Mesendoderm (in vitro differentiated cells): ENCODE measurements at regions not wholly inside any gene's neighbourhood (a gene's known extent, or its start where the extent isn't known, plus 50 kb on each side); places are given as distances from the start of the nearest gene placed in this dataset.

Experiments
- DNase-seq: peaks from one replicate; pipeline ENCODE4 v3.0.0; 2013
- H2AK5ac ChIP-seq: 2 replicates; pipeline ENCODE4 v1.6.1; 2013; ENCODE audit warnings: low read length, inconsistent platforms
- H2BK120ac ChIP-seq: 2 replicates; pipeline ENCODE4 v1.6.1; 2013; ENCODE audit warnings: low read depth, mild to moderate bottlenecking, low read length, moderate library complexity, mixed read lengths
- H2BK15ac ChIP-seq: replicated peaks from 2 replicates; pipeline ENCODE4 v1.6.1; 2013; ENCODE audit warnings: low read depth, mild to moderate bottlenecking, moderate library complexity
- H2BK5ac ChIP-seq: 2 replicates; pipeline ENCODE4 v1.6.1; 2013; ENCODE audit warnings: low read length, inconsistent platforms
- H3K18ac ChIP-seq: 2 replicates; pipeline ENCODE4 v1.6.1; 2013; ENCODE audit warnings: mild to moderate bottlenecking, low read length, mixed read lengths
- H3K23ac ChIP-seq: one replicate; pipeline ENCODE4 v1.6.1; 2013; ENCODE audit warnings: low read length
- H3K27ac ChIP-seq: 2 replicates; pipeline ENCODE4 v1.5.1; 2013; ENCODE audit warnings: low read depth, mild to moderate bottlenecking, inconsistent platforms, low read length, moderate library complexity
- H3K27me3 ChIP-seq: 2 replicates; pipeline ENCODE4 v1.6.1; 2013; ENCODE audit warnings: low read length, control low read depth, mild to moderate bottlenecking, inconsistent platforms; ENCODE audit not compliant: insufficient read depth, poor library complexity
- H3K36me3 ChIP-seq: 2 replicates; pipeline ENCODE4 v1.6.1; 2013; ENCODE audit warnings: low read length, inconsistent platforms; ENCODE audit not compliant: control insufficient read depth, insufficient read depth
- H3K4ac ChIP-seq: one replicate; pipeline ENCODE4 v1.6.1; 2013; ENCODE audit warnings: low read depth, mild to moderate bottlenecking, low read length, moderate library complexity
- H3K4me1 ChIP-seq: 2 replicates; pipeline ENCODE4 v1.6.1; 2013; ENCODE audit warnings: low read depth, low read length, inconsistent platforms; ENCODE audit not compliant: control insufficient read depth
- H3K4me2 ChIP-seq: 2 replicates; pipeline ENCODE4 v1.6.1; 2013; ENCODE audit warnings: low read length
- H3K4me3 ChIP-seq: 2 replicates; pipeline ENCODE4 v1.5.1; 2013; ENCODE audit warnings: mild to moderate bottlenecking, low read length
- H3K56ac ChIP-seq: one replicate; pipeline ENCODE4 v1.6.1; 2013; ENCODE audit warnings: low read length
- H3K79me1 ChIP-seq: 2 replicates; pipeline ENCODE4 v1.6.1; 2013; ENCODE audit warnings: low read length, inconsistent platforms
- H3K79me2 ChIP-seq: 2 replicates; pipeline ENCODE4 v1.6.1; 2013; ENCODE audit warnings: mild to moderate bottlenecking, low read length; ENCODE audit not compliant: control insufficient read depth, insufficient read depth
- H3K9ac ChIP-seq: 2 replicates; pipeline ENCODE4 v1.6.1; 2013; ENCODE audit warnings: low read length, inconsistent platforms
- H4K5ac ChIP-seq: one replicate; pipeline ENCODE4 v1.6.1; 2013; ENCODE audit warnings: low read length
- H4K8ac ChIP-seq: one replicate; pipeline ENCODE4 v1.6.1; 2013; ENCODE audit warnings: low read depth, mild to moderate bottlenecking, control low read depth, low read length, moderate library complexity
- WGBS: extraction: QIAGEN DNeasy Blood & Tissue Kit; methylation state at CpG from one replicate; pipeline ENCODE4 v1.1.7; 2013; ENCODE audit warnings: low lambda C conversion rate, missing lambda C conversion rate; ENCODE audit not compliant: insufficient coverage; ENCODE audit errors: extremely low coverage; 5-methylcytosine and 5-hydroxymethylcytosine counted together

DNA sequence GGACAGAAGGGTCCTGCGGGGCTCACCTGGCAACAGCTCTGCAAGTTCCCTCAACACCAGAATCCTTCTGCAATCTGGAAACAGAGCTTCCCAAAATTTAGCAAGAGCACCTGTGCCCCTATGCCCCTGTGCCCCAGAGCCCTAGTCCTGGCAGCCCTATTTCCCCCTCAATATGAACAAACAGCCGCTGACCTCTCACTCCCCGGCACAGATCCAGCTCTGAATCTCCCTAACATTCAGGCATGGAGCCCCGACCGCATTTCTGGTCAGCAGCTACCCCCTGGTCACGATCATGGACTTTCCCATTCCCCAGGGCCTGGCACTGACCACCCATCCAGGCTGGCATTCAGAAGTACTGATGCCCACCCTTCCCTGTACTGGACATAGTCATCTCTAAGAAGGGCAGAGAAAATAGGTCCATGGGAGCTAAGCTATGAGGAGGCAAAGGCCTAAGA lies 110.8 kb upstream of the SMURF2 start:
- no peak overlapping the region for H2BK5ac ChIP-seq
- no peak overlapping the region for H3K18ac ChIP-seq
- H3K56ac ChIP-seq: no peak overlapping the region
- peaks cover 4% of the 10 kb centered on the region for H3K27me3 ChIP-seq
- no peaks in the 10 kb centered on the region for H3K36me3 ChIP-seq
- H2AK5ac ChIP-seq: no peak overlapping the region
- no peak overlapping the region for H3K4me2 ChIP-seq
- no peaks in the 10 kb centered on the region for H3K4me1 ChIP-seq
- H3K79me1 ChIP-seq: no peaks in the 10 kb centered on the region
- H2BK15ac ChIP-seq: no peak overlapping the region
- no CpG with 5 or more reads among the region's 6 CpGs for WGBS
- DNase-seq: no peak
- no peak overlapping the region for H3K27ac ChIP-seq
- H3K79me2 ChIP-seq: no peaks in the 10 kb centered on the region
- H3K9ac ChIP-seq: no peak overlapping the region
- no peak overlapping the region for H3K4me3 ChIP-seq
- no peak overlapping the region for H2BK120ac ChIP-seq
- no peak overlapping the region for H4K5ac ChIP-seq
- no peak overlapping the region for H4K8ac ChIP-seq
- no peak overlapping the region for H3K4ac ChIP-seq
- no peak overlapping the region for H3K23ac ChIP-seq

DNA sequence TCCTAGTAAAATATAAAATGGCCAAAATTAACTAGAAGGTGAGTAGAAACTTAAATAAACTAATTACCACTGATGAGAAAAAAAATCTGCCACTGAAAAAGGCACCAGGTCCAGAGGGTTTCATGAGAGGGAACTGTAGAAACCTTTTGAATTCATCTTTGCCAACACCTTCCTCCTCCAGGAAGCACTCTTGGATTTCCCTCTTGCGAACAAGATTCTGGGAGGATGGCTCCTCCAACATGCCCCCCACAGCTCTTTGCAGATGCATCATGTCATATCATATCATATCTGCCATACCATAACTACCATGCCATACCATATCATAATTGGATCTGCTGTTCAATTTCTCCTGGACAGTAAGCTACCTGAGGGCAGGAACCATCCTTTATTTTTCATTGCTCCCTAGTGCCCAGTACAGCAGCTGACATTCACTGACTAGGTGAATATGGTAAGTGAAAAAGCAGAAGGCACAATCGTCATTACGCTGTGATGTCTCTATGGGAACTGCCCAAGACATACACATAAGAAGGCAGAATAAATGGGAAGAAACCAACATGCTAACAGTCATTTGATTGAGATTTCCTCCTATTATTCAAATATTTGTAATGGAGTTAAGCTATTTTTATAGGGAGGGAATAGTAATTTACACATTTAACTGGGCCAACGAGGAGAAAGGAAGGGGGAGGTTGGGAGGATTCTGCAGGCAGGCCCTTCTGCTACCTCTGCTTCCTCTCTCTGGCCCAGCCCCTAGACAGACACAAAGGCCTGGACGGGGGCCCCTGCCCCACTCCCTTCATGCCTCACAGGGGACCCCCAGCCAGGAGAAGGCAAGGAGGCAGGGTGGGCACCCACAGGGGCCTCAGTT lies 110.1 kb upstream of the SMURF2 start:
- H3K23ac ChIP-seq: no peak overlapping the region
- no peak overlapping the region for H2BK5ac ChIP-seq
- H3K79me1 ChIP-seq: no peaks in the 10 kb centered on the region
- H3K4me1 ChIP-seq: no peaks in the 10 kb centered on the region
- WGBS: no CpG with 5 or more reads among the region's 5 CpGs
- H3K4me2 ChIP-seq: no peak overlapping the region
- H4K8ac ChIP-seq: no peak overlapping the region
- no peaks in the 10 kb centered on the region for H3K36me3 ChIP-seq
- H3K18ac ChIP-seq: no peak overlapping the region
- no peak overlapping the region for H2BK15ac ChIP-seq
- H4K5ac ChIP-seq: no peak overlapping the region
- H3K27ac ChIP-seq: no peak overlapping the region
- no peak overlapping the region for H2BK120ac ChIP-seq
- DNase-seq: no peak
- no peak overlapping the region for H3K4me3 ChIP-seq
- H2AK5ac ChIP-seq: no peak overlapping the region
- H3K79me2 ChIP-seq: no peaks in the 10 kb centered on the region
- no peak overlapping the region for H3K9ac ChIP-seq
- H3K27me3 ChIP-seq: no peaks in the 10 kb centered on the region
- H3K4ac ChIP-seq: no peak overlapping the region
- no peak overlapping the region for H3K56ac ChIP-seq

DNA sequence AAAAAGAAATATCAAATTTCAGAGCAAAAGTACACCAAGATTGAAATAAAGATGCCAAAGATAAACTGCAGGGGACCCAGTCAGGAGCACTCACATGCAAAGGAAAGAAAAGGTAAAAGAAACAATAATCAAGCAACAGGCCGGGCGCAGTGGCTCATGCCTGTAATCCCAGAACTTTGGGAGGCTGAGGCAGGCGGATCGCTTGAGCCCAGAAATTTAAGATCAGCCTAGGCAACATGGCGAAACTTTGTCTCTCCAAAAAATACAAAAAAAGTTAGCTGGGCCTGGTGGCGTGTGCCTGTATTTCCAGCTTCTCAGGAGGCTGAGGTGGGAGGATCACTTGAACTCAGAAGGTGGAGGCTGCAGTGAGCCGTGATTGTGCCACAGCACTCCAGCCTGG lies 107.6 kb upstream of the SMURF2 start:
- Histone ChIP-seq H3K4ac (no peak overlapping the region), H3K79me1 (no peaks in the 10 kb centered on the region)
- DNase-seq: no peak

DNA sequence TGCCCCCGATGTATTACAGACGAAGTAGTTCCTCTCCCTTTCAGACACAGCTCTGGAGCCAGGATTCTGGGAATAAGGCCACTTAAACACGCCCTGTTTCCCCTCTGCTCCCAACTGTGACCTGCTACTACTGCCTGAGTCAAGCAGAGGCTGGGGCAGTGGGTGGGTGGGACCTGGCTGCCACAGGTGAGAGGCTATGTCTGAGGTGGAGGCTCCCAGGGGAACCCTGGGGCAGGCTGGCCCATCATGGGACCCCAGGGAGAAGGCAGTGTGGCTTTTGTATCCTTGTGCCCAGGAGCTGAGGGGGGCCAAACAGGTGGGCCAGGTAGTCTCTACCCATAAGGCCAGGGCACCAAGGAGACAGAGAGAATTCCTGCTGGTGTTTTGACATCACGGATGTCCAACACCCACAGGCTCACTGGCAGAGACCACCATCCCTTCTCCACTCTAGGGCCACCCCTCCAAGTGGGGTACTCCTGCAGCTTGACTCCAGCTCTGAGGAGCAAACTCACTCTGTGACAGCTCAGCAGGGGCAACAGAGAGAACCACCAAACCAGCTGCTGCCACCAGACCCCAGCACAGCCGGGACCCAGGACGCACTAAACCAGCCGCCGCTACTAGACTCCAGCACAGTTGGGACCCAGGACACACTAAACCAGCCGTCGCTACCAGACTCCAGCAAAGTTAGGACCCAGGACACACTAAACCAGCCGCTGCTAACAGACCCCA lies 105.3 kb upstream of the SMURF2 start:
- H3K4me3 ChIP-seq: no peak overlapping the region
- no peak overlapping the region for H2BK5ac ChIP-seq
- H4K5ac ChIP-seq: no peak overlapping the region
- no peaks in the 10 kb centered on the region for H3K4me1 ChIP-seq
- no peak overlapping the region for H3K9ac ChIP-seq
- H2BK15ac ChIP-seq: no peak overlapping the region
- H3K27ac ChIP-seq: no peak overlapping the region
- H3K18ac ChIP-seq: no peak overlapping the region
- no peak overlapping the region for H2BK120ac ChIP-seq
- DNase-seq: no peak
- no peak overlapping the region for H3K56ac ChIP-seq
- no peaks in the 10 kb centered on the region for H3K79me1 ChIP-seq
- no peak overlapping the region for H3K4ac ChIP-seq
- H4K8ac ChIP-seq: no peak overlapping the region
- H3K79me2 ChIP-seq: no peaks in the 10 kb centered on the region
- no peaks in the 10 kb centered on the region for H3K36me3 ChIP-seq
- H3K27me3 ChIP-seq: no peaks in the 10 kb centered on the region
- H3K23ac ChIP-seq: no peak overlapping the region
- WGBS: no CpG with 5 or more reads among the region's 11 CpGs
- no peak overlapping the region for H2AK5ac ChIP-seq
- no peak overlapping the region for H3K4me2 ChIP-seq

More for the DNA sequence above, 107.6 kb upstream of the SMURF2 start:
- Histone ChIP-seq H2BK15ac (no peak overlapping the region), H2BK120ac (no peak overlapping the region), H3K79me2 (no peaks in the 10 kb centered on the region), H3K36me3 (no peaks in the 10 kb centered on the region), H2BK5ac (no peak overlapping the region), H2AK5ac (no peak overlapping the region), H3K27ac (no peak overlapping the region), H3K4me1 (no peaks in the 10 kb centered on the region), H3K9ac (no peak overlapping the region), H3K27me3 (no peaks in the 10 kb centered on the region), H3K18ac (no peak overlapping the region), H3K4me3 (no peak overlapping the region), H4K5ac (no peak overlapping the region), H4K8ac (no peak overlapping the region), H3K56ac (no peak overlapping the region), H3K23ac (no peak overlapping the region), H3K4me2 (no peak overlapping the region)
- WGBS: no CpG with 5 or more reads among the region's 7 CpGs

DNA sequence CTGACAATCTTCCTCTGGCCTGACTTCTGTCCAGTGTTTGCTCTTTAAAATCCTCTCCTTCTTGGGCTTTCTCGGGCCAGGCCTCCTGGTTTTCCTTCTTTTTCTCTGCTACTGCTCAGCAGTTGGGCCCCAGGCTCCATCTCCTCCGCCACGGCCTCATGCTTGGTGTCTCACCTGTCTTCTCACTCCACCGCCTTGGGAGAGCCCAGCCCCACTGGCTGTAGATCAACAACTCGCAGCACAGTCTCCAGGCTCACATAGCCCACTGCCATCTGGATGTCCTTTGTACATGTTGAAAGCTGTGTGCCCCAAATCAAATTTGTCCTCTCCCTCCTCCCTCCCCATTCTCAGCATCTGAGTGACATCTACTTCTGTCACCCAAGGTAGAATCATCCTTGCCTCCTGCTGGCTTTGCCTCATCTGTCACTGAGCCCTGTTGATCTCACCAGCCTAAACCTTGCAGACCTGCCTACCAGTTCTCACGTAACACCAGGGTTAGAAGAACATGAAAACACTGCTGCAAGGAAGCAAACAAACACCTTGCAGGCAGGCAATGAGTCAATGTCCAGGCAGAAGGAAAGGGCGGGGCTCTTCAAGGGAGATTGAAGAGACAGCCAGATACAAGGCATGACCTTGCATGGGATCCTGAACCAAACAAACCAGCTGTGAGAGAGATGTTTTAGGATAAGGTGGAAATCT lies 103.2 kb upstream of the SMURF2 start:
- Histone ChIP-seq H3K36me3 (no peaks in the 10 kb centered on the region), H3K27me3 (no peaks in the 10 kb centered on the region)
- DNase-seq: no peak

More for the DNA sequence above, 103.2 kb upstream of the SMURF2 start:
- Histone ChIP-seq H3K56ac (no peak overlapping the region), H2AK5ac (no peak overlapping the region), H4K5ac (no peak overlapping the region), H3K9ac (no peak overlapping the region), H3K18ac (no peak overlapping the region), H2BK5ac (no peak overlapping the region), H2BK120ac (no peak overlapping the region), H4K8ac (no peak overlapping the region), H3K23ac (no peak overlapping the region), H2BK15ac (no peak overlapping the region), H3K4me1 (no peaks in the 10 kb centered on the region), H3K79me2 (no peaks in the 10 kb centered on the region), H3K4me2 (no peak overlapping the region), H3K79me1 (no peaks in the 10 kb centered on the region), H3K4ac (no peak overlapping the region), H3K4me3 (no peak overlapping the region), H3K27ac (no peak overlapping the region)
- WGBS: no CpG with 5 or more reads among the region's 7 CpGs
